ENCODE measurements at regions not wholly inside any gene's neighbourhood (a gene's known extent, or its start where the extent isn't known, plus 50 kb on each side); places are given as distances from the start of the nearest gene placed in this dataset.

DNA sequence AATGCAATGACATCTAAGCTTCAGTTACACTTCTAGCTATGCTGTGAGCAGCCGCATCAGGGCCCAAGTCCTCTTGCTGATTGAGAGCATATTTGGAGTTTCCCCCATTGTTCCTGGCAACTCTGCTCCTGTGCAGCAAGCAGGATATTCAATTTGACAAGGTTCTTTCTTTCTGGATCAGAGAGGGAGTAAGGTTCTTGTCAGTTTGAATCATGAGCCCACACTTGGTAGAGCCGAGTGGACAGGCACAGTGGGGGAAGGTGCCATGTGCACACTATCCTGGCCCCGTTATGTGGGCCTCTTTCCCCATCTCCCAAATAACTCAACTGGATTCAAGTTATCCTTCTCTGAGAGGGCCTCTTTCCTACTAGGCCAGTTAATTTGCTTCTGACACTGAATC is 385.4 kb downstream of the ZIC1 start:
- Histone ChIP-seq H2AFZ (ENCODE audit: control insufficient read depth, low read depth, low read length) (no peak overlapping the region), H3K27ac (ENCODE audit: control insufficient read depth, insufficient read depth) (no peak overlapping the region), H3K27me3 (replicated peaks in 1 of 2; ENCODE audit: control insufficient read depth in 2 of 2, insufficient read depth in 2 of 2, low read length in 1 of 2) (no peaks in the 10 kb centered on the region), H3K36me3 (ENCODE audit: control insufficient read depth in 2 of 2, insufficient read depth in 2 of 2, low read length in 1 of 2) (no peaks in the 10 kb centered on the region), H3K4me1 (ENCODE audit: control insufficient read depth, insufficient read depth, low read length) (no peaks in the 10 kb centered on the region), H3K4me3 (no peak overlapping the region), H3K79me2 (ENCODE audit: control insufficient read depth, insufficient read depth, low read length) (no peaks in the 10 kb centered on the region), H3K9ac (ENCODE audit: control insufficient read depth, insufficient read depth, low read length) (no peak overlapping the region), H3K4me2 (ENCODE audit: control insufficient read depth, insufficient read depth) (no peak overlapping the region), H3K9me3 (replicated peaks; ENCODE audit: control insufficient read depth, insufficient read depth, low read length) (no peaks in the 10 kb centered on the region), H4K20me1 (ENCODE audit: control insufficient read depth, insufficient read depth) (no peaks in the 10 kb centered on the region)
- no TSS peak for BruUV-seq (replicated peaks)
- intact Hi-C loops (cut with micrococcal nuclease; ENCODE audit: unreplicated experiment) = no loop called here
- DNase-seq (ENCODE audit: low read depth, low spot score) (no peak), ATAC-seq (no peak), FAIRE-seq (no peak)
- in situ Hi-C loops (cut with MboI) = no loop called here
- WGBS (ENCODE audit: insufficient coverage, insufficient replicate concordance, low lambda C conversion rate, missing lambda C conversion rate) = 10% methylated on average over 3 of the region's 3 CpGs
- SMC1A ChIA-PET (ENCODE audit: uncharacterized antibody, unreplicated experiment) = interaction anchor here (0.8 kb wide), 1 partner anchor 95 kb away, joined by 3 read pairs; no protein-coding TSS in a partner anchor
- RAD21 ChIA-PET (ENCODE audit: unreplicated experiment) = interaction anchor here (1.4 kb wide), 1 partner anchor 96 kb away, joined by 4 read pairs; no protein-coding TSS in a partner anchor
- CTCF ChIA-PET = interaction anchor here (2.3 kb wide), 1 partner anchor 9 kb away, joined by 7 read pairs; no protein-coding TSS in a partner anchor
- POLR2A ChIA-PET = no interaction called here
- no peak for TF ChIP-seq WRNIP1 (IDR thresholded peaks at IDR 0.05; ENCODE audit: borderline replicate concordance, low read depth, low read length)
- TF ChIP-seq, protein P1, sequence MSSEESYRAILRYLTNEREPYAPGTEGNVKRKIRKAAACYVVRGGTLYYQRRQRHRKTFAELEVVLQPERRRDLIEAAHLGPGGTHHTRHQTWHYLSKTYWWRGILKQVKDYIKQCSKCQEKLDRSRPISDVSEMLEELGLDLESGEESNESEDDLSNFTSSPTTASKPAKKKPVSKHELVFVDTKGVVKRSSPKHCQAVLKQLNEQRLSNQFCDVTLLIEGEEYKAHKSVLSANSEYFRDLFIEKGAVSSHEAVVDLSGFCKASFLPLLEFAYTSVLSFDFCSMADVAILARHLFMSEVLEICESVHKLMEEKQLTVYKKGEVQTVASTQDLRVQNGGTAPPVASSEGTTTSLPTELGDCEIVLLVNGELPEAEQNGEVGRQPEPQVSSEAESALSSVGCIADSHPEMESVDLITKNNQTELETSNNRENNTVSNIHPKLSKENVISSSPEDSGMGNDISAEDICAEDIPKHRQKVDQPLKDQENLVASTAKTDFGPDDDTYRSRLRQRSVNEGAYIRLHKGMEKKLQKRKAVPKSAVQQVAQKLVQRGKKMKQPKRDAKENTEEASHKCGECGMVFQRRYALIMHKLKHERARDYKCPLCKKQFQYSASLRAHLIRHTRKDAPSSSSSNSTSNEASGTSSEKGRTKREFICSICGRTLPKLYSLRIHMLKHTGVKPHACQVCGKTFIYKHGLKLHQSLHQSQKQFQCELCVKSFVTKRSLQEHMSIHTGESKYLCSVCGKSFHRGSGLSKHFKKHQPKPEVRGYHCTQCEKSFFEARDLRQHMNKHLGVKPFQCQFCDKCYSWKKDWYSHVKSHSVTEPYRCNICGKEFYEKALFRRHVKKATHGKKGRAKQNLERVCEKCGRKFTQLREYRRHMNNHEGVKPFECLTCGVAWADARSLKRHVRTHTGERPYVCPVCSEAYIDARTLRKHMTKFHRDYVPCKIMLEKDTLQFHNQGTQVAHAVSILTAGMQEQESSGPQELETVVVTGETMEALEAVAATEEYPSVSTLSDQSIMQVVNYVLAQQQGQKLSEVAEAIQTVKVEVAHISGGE (CRISPR knock-in tag; IDR thresholded peaks at IDR 0.05) = no peak
- no peak for TF ChIP-seq ASH2L (IDR thresholded peaks at IDR 0.05; ENCODE audit: borderline replicate concordance, low read depth)

DNA sequence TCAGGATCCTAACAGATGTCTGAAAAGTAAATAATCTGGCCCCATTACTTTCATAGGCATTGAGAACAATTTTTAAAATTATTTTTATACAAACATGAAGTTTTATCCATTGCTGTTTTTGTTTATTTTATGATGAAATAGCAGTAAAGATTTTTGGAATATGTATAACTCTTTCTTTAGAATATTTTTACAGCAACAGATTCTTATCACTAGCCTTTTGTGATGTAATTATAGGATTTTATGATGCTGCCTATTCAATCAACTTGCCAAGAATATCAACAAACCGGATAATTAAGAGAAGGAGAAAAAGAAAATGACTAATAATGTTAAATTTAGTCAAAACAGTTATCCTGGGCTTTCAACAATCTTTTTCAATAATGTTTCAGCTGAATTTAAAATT is 386.3 kb downstream of the ZIC1 start:
- CTCF ChIA-PET = no interaction called here
- H4K20me1 ChIP-seq (ENCODE audit: control insufficient read depth, insufficient read depth) = no peaks in the 10 kb centered on the region
- H3K9me3 ChIP-seq (replicated peaks; ENCODE audit: control insufficient read depth, insufficient read depth, low read length) = no peaks in the 10 kb centered on the region
- DNase-seq (ENCODE audit: low read depth, low spot score) (no peak), FAIRE-seq (no peak), ATAC-seq (no peak)
- in situ Hi-C loops (cut with MboI) = no loop called here
- H3K27ac ChIP-seq (ENCODE audit: control insufficient read depth, insufficient read depth) = no peak overlapping the region
- intact Hi-C loops (cut with micrococcal nuclease; ENCODE audit: unreplicated experiment) = no loop called here
- no peaks in the 10 kb centered on the region for H3K4me1 ChIP-seq (ENCODE audit: control insufficient read depth, insufficient read depth, low read length)
- H3K4me2 ChIP-seq (ENCODE audit: control insufficient read depth, insufficient read depth) = no peak overlapping the region
- TF ChIP-seq, protein P2, sequence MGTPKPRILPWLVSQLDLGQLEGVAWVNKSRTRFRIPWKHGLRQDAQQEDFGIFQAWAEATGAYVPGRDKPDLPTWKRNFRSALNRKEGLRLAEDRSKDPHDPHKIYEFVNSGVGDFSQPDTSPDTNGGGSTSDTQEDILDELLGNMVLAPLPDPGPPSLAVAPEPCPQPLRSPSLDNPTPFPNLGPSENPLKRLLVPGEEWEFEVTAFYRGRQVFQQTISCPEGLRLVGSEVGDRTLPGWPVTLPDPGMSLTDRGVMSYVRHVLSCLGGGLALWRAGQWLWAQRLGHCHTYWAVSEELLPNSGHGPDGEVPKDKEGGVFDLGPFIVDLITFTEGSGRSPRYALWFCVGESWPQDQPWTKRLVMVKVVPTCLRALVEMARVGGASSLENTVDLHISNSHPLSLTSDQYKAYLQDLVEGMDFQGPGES (IDR thresholded peaks at IDR 0.05) = no peak
- TF ChIP-seq CHD4 (IDR thresholded peaks at IDR 0.05) (no peak), STAT3 (IDR thresholded peaks at IDR 0.05; ENCODE audit: low read depth, low read length) (no peak), RELA (IDR thresholded peaks at IDR 0.05; ENCODE audit: borderline replicate concordance, partially characterized antibody) (no peak), IKZF1 (conservative IDR thresholded peaks at IDR 0.05) (no peak)
- TF ChIP-seq, protein P3, sequence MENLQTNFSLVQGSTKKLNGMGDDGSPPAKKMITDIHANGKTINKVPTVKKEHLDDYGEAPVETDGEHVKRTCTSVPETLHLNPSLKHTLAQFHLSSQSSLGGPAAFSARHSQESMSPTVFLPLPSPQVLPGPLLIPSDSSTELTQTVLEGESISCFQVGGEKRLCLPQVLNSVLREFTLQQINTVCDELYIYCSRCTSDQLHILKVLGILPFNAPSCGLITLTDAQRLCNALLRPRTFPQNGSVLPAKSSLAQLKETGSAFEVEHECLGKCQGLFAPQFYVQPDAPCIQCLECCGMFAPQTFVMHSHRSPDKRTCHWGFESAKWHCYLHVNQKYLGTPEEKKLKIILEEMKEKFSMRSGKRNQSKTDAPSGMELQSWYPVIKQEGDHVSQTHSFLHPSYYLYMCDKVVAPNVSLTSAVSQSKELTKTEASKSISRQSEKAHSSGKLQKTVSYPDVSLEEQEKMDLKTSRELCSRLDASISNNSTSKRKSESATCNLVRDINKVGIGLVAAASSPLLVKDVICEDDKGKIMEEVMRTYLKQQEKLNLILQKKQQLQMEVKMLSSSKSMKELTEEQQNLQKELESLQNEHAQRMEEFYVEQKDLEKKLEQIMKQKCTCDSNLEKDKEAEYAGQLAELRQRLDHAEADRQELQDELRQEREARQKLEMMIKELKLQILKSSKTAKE (IDR thresholded peaks at IDR 0.05; ENCODE audit: low read depth, poor library complexity, severe bottlenecking) = no peak
- WGBS (ENCODE audit: insufficient coverage, insufficient replicate concordance, low lambda C conversion rate, missing lambda C conversion rate) = 7% methylated on average over 1 of the region's 1 CpG
- no peaks in the 10 kb centered on the region for H3K36me3 ChIP-seq (ENCODE audit: control insufficient read depth in 2 of 2, insufficient read depth in 2 of 2, low read length in 1 of 2)
- SMC1A ChIA-PET (ENCODE audit: uncharacterized antibody, unreplicated experiment) = interaction anchor here (1.6 to 1.8 kb wide), 2 partner anchors 8 to 75 kb away, joined by 4 to 6 read pairs; no protein-coding TSS in a partner anchor
- no peak overlapping the region for H3K4me3 ChIP-seq
- H3K79me2 ChIP-seq (ENCODE audit: control insufficient read depth, insufficient read depth, low read length) = no peaks in the 10 kb centered on the region
- H3K27me3 ChIP-seq (replicated peaks in 1 of 2; ENCODE audit: control insufficient read depth in 2 of 2, insufficient read depth in 2 of 2, low read length in 1 of 2) = no peaks in the 10 kb centered on the region
- no peak overlapping the region for H3K9ac ChIP-seq (ENCODE audit: control insufficient read depth, insufficient read depth, low read length)
- H2AFZ ChIP-seq (ENCODE audit: control insufficient read depth, low read depth, low read length) = no peak overlapping the region
- POLR2A ChIA-PET = no interaction called here
- RAD21 ChIA-PET (ENCODE audit: unreplicated experiment) = interaction anchor here (1.4 kb wide), 1 partner anchor 95 kb away, joined by 4 read pairs; no protein-coding TSS in a partner anchor
- no TSS peak for BruUV-seq (replicated peaks)
